Left hindlimb (tissue), 1 donor: ENCODE measurements at regions not wholly inside any gene's neighbourhood (a gene's known extent, or its start where the extent isn't known, plus 50 kb on each side); places are given as distances from the start of the nearest gene placed in this dataset.

Source experiments
- DNase-seq: peaks from one replicate; pipeline ENCODE4 v3.0.0-alpha.2; 2018

DNA sequence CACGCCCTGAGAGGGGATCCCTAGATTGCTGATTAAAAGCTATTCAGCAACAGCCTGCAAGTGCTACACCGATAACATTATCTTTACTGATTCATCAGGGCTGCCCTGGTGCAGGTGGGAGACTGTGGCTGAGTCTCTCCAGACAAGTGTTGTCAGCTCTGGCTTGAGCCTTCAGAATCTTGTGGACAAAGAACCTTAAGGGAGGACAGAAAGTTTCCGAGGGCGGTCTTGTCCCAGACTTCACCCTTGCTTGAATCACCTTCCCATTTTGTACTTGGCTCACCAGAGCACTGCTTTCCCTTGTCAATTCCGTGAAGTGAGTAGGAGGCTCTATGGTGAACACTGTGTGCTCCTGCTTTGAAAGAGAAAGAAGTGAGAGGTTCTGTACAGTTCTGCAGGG, 88.6 kb upstream of the PCSK2 start:
- no peak for DNase-seq

DNA sequence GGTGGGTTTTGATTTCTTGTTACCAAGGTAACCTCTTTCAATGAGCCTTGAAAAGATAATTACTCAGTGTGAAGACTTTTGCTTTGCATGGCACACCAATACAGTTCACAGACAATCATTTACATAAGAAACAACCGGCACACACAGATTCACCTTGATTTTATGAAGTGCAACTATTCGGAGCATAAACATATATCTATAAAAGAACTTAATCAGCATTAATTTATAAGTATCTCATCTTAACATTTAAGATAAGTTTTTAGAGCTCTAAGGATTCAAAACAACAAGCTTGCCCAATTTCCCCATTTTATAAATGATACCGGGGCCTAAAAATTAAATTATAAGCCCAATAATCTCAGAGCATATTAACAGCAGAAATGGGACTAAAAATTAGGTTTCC, 85.9 kb upstream of the PCSK2 start:
- DNase-seq = no peak

DNA sequence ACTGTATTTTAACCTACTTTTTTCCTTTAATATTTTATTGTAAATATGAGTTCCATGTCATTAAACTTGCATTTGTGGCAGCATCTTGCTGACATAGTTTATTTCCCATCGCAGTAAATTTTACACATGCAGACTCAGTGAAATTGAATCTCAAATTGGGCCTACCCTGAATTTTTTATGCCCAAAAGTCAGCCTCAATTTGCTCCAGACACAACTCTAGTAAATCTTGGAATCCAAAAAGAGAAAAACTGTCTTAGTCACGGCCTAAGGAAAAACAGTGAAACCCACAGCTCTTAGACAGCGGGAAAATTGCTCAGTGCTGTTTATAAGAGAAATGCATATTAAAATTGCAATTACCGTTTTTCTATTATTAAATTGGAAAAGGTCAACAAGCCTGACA, 85.3 kb upstream of the PCSK2 start:
- DNase-seq = no peak

DNA sequence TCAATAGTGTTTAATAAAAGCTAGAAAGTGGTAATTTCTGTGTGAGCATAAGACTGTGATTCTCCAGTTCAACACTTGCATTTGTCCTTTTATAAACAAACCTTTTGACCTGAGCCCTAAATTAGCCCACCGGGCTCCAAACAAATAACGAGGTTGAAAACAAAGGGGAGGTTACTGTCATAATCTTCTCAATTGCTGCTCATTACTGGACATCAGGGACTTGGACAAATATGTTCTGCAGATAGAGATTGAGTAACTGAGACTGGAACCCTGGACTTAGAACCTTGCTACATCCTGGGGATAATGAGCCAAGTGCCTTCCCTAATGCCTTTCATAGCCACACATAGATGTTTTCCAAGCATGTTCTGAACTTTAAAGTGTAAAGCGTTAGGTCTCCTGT, 84.2 kb upstream of the PCSK2 start:
- no peak for DNase-seq

GRCh38 chr20:17150858-17151257, 76.0 kb upstream of the PCSK2 start:
- DNase-seq = no peak

GRCh38 chr20:17155401-17155800, 71.4 kb upstream of the PCSK2 start:
- no peak for DNase-seq

- DNase-seq = no peak
Observed at GRCh38 chr20:17158701-17159100, 68.1 kb upstream of the PCSK2 start.

- peak; percentile 59 for DNase-seq
Observed at GRCh38 chr20:17161673-17162481, 65.0 kb upstream of the PCSK2 start.

DNA sequence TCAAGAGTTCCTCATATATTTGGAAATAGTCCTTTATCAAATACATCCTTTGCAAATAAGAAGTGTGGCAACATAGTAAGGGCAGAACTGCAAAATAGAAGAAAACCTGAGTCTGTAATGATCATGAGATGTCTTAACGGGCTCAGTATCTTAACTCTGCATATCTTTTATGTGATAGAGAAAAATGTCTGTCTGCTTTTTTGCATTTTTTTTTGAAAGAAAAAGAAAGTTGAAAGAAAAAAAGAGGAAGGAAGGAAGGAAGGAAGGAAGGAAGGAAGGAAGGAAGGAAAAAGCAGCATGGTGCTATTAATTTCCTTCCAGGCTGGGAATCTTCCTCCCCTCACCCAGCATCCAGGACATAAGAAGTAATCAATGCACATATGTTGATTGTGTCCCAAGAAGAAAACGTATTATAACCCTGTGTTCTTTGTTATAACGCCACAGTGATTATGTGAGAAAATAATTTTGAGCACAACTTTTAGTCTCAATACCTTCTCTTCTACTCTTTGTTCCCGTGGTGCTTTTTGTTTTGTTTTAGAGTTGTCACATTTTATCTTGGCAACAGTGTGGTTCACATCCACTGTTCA, 58.7 kb upstream of the PCSK2 start:
- DNase-seq = no peak

GRCh38 chr20:17169585-17170136, 57.2 kb upstream of the PCSK2 start:
- no peak for DNase-seq

DNA sequence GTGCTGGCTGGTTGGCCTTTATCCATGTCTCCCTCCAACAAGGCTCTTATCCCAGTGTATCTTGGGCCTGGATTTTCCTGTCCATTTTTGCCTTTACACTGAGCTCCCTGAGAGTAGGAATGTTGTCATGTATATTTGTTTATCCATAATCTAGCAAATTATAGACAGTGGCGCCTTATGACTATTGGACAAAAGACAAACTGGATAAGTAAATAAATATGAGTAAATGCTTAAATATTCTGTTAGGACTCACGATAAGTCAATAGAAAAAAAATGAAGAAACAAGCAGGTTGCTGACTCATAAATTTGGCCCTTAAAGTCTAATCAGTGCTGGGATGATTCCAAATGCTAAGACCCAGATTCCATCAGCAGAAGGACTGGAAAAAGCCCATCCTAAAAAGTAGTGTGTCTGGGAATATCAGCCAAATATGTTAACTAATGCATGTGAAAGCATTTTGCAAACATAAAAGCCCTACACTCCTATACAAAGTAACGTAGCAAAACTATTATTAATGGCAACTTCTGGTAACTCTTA, 55.0 kb upstream of the PCSK2 start:
- no peak for DNase-seq

- no peak for DNase-seq
Observed at GRCh38 chr20:17172836-17173516, 53.9 kb upstream of the PCSK2 start.
